Retinal pigment epithelial cell (primary cell): ENCODE measurements at regions not wholly inside any gene's neighbourhood (a gene's known extent, or its start where the extent isn't known, plus 50 kb on each side); places are given as distances from the start of the nearest gene placed in this dataset.

Source experiments
- DNase-seq: peaks from one replicate; pipeline ENCODE4 v3.0.0-alpha.2; 2010; ENCODE audit warnings: low read depth
- H3K4me3 ChIP-seq: 2 replicates; pipeline ENCODE4 v1.5.1; 2011; ENCODE audit warnings: mild to moderate bottlenecking, low read length, control low read depth, moderate library complexity
- CTCF ChIP-seq: conservative IDR thresholded peaks from 2 replicates; pipeline ENCODE4 v1.5.1; 2011; ENCODE audit warnings: low read depth, low read length, control low read depth, inconsistent platforms

- DNase-seq, result no peak
- no peak for TF ChIP-seq CTCF
- H3K4me3 ChIP-seq, result no peak overlapping the region
Observed at GRCh38 chr1:199301472-199302217, 662.8 kb downstream of the PTPRC start.

GRCh38 chr1:199302554-199302953, 663.7 kb downstream of the PTPRC start:
- no peak for DNase-seq
- no peak for TF ChIP-seq CTCF
- H3K4me3 ChIP-seq, result no peak overlapping the region

GRCh38 chr1:199303035-199303434, 664.2 kb downstream of the PTPRC start:
- no peak for DNase-seq
- TF ChIP-seq CTCF, result no peak

GRCh38 chr1:199305053-199305452, 666.2 kb downstream of the PTPRC start:
- no peak for TF ChIP-seq CTCF
- no peak for DNase-seq
- H3K4me3 ChIP-seq, result no peak overlapping the region

More at GRCh38 chr1:199303035-199303434, 664.2 kb downstream of the PTPRC start:
- H3K4me3 ChIP-seq, result no peak overlapping the region

- DNase-seq, result no peak
- TF ChIP-seq CTCF, result no peak
- H3K4me3 ChIP-seq, result no peak overlapping the region
Observed at GRCh38 chr1:199307496-199308264, 668.8 kb downstream of the PTPRC start.

GRCh38 chr1:199308349-199308846, 669.6 kb downstream of the PTPRC start:
- DNase-seq, result no peak
- no peak overlapping the region for H3K4me3 ChIP-seq
- TF ChIP-seq CTCF, result no peak
